Panc1 (cell line): ENCODE measurements at regions not wholly inside any gene's neighbourhood (a gene's known extent, or its start where the extent isn't known, plus 50 kb on each side); places are given as distances from the start of the nearest gene placed in this dataset.

Source experiments
- ATAC-seq: fragments of 200-7000 bp; cut with Tn5 transposase; 2 replicates; pipeline ENCODE4 v1.9.1; 2020; ENCODE audit warnings: mild to moderate bottlenecking, moderate library complexity
- BruUV-seq: library from RNA; stranded (reverse); fragments of 400-500 nt; replicated peaks from 2 replicates; lab custom pipeline; 2021; lab: Mats Ljungman, UMichigan
- CTCF ChIA-PET: fragments of 300-600 bp; sonication (Branson Sonifier 250); formaldehyde crosslinking; loops from one replicate; lab custom pipeline; 2022; ENCODE audit warnings: antibody characterized with exemption; lab: Charles Lee
- POLR2A ChIA-PET: fragments of 300-600 bp; sonication (Branson Sonifier 250); formaldehyde crosslinking; loops from one replicate; lab custom pipeline; 2022; ENCODE audit warnings: antibody characterized with exemption; lab: Charles Lee
- DNase-seq: peaks from one replicate; pipeline ENCODE4 v3.0.0-alpha.2; 2010; ENCODE audit warnings: low read depth, low spot score
- H3K27ac ChIP-seq: 2 replicates; pipeline ENCODE4 v1.5.1; 2011; ENCODE audit warnings: mild to moderate bottlenecking, low read length, inconsistent platforms
- H3K27me3 ChIP-seq: fragments of 200-500 bp; sonication (Bioruptor generic); 2 replicates; pipeline ENCODE4 v1.6.0; 2014; ENCODE audit warnings: low read length, inconsistent platforms; ENCODE audit not compliant: control insufficient read depth, insufficient read depth
- H3K36me3 ChIP-seq: fragments of 200-500 bp; sonication (Bioruptor generic); 2 replicates; pipeline ENCODE4 v1.5.1; 2014; ENCODE audit warnings: inconsistent platforms, mild to moderate bottlenecking, low read length, moderate library complexity; ENCODE audit not compliant: control insufficient read depth, insufficient read depth
- H3K4me1 ChIP-seq: 2 replicates; pipeline ENCODE4 v1.5.1; 2011; ENCODE audit warnings: inconsistent platforms, mild to moderate bottlenecking, low read length, moderate library complexity; ENCODE audit not compliant: control insufficient read depth, insufficient read depth
- H3K4me3 ChIP-seq, 2 experiments: 2 replicates each; pipeline ENCODE4 v1.5.1; 2011 to 2012; ENCODE audit warnings: low read depth in 2 of 2, low read length in 2 of 2, mild to moderate bottlenecking in 2 of 2, inconsistent platforms in 1 of 2, moderate library complexity in 1 of 2
- H3K9me3 ChIP-seq: fragments of 200-500 bp; sonication (Bioruptor generic); 2 replicates; pipeline ENCODE4 v1.5.1; 2014; ENCODE audit warnings: low read depth, mild to moderate bottlenecking, inconsistent platforms, low read length, moderate library complexity; ENCODE audit not compliant: control insufficient read depth, insufficient read depth
- POLR2AphosphoS5 ChIP-seq: IDR thresholded peaks from 2 replicates; pipeline ENCODE4 v1.6.1; 2012; ENCODE audit warnings: mild to moderate bottlenecking, low read depth, low read length, moderate library complexity
- SIN3A ChIP-seq: IDR thresholded peaks from 2 replicates; pipeline ENCODE4 v1.6.1; 2012; ENCODE audit warnings: low read depth, mild to moderate bottlenecking, low read length, moderate library complexity, borderline replicate concordance; ENCODE audit not compliant: insufficient read depth
- TCF7L2 ChIP-seq: IDR thresholded peaks from 2 replicates; pipeline ENCODE4 v1.6.1; 2011; ENCODE audit warnings: mild to moderate bottlenecking, low read depth, low read length, inconsistent platforms
- in situ Hi-C: cut with HindIII; loops from 2 replicates; pipeline ENCODE4 v1.10.0; 2016; ENCODE audit warnings: low sequenced_read_pairs, low pct_unique_long_range_greater_than_20kb
- intact Hi-C: fragments of 100-400 bp; cut with micrococcal nuclease; formaldehyde crosslinking; loops from one replicate; pipeline ENCODE4 v1.10.0; 2022; ENCODE audit not compliant: unreplicated experiment
- TF ChIP-seq, protein P1 (sequence below): fragments of 450-650 bp; IDR thresholded peaks from 2 replicates; pipeline ENCODE4 v1.5.1; 2017; ENCODE audit warnings: mild to moderate bottlenecking
- TF ChIP-seq, protein P2 (sequence below), 2 experiments: IDR thresholded peaks; 2 replicates each; pipeline ENCODE4 v1.6.1; 2011 to 2012; ENCODE audit warnings: low read depth in 2 of 2, control low read depth in 1 of 2, low read length in 1 of 2, mild to moderate bottlenecking in 1 of 2, moderate library complexity in 1 of 2; ENCODE audit not compliant: insufficient read depth in 1 of 2

DNA sequence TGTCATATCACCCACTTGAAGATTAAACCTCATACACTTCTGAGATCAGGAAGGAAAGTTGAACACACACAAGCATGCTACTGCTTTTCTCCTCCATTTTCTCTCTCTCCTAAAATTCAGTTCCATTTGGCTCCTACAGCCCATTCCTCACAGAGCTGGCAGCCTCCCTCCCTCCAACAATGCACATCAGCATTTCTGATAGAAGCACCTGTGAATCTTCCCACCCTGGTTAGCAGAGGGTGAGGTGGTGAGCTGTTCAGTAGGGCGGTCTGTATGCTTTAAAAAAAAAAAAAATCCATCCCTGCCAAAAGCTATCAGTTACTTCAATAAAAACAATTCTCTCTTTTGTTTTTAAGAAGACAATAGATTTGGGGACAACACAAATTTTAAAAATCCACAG is 463.2 kb upstream of the KIF2A start:
- POLR2A ChIA-PET = no interaction called here
- H3K36me3 ChIP-seq = no peaks in the 10 kb centered on the region
- intact Hi-C loops (no loop called here), in situ Hi-C loops (no loop called here)
- ATAC-seq (no peak), DNase-seq (no peak)
- H3K27ac ChIP-seq = no peak overlapping the region
- TF ChIP-seq POLR2AphosphoS5 = no peak
- TF ChIP-seq, protein P1, sequence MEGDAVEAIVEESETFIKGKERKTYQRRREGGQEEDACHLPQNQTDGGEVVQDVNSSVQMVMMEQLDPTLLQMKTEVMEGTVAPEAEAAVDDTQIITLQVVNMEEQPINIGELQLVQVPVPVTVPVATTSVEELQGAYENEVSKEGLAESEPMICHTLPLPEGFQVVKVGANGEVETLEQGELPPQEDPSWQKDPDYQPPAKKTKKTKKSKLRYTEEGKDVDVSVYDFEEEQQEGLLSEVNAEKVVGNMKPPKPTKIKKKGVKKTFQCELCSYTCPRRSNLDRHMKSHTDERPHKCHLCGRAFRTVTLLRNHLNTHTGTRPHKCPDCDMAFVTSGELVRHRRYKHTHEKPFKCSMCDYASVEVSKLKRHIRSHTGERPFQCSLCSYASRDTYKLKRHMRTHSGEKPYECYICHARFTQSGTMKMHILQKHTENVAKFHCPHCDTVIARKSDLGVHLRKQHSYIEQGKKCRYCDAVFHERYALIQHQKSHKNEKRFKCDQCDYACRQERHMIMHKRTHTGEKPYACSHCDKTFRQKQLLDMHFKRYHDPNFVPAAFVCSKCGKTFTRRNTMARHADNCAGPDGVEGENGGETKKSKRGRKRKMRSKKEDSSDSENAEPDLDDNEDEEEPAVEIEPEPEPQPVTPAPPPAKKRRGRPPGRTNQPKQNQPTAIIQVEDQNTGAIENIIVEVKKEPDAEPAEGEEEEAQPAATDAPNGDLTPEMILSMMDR = no peak
- TF ChIP-seq, protein P2, sequence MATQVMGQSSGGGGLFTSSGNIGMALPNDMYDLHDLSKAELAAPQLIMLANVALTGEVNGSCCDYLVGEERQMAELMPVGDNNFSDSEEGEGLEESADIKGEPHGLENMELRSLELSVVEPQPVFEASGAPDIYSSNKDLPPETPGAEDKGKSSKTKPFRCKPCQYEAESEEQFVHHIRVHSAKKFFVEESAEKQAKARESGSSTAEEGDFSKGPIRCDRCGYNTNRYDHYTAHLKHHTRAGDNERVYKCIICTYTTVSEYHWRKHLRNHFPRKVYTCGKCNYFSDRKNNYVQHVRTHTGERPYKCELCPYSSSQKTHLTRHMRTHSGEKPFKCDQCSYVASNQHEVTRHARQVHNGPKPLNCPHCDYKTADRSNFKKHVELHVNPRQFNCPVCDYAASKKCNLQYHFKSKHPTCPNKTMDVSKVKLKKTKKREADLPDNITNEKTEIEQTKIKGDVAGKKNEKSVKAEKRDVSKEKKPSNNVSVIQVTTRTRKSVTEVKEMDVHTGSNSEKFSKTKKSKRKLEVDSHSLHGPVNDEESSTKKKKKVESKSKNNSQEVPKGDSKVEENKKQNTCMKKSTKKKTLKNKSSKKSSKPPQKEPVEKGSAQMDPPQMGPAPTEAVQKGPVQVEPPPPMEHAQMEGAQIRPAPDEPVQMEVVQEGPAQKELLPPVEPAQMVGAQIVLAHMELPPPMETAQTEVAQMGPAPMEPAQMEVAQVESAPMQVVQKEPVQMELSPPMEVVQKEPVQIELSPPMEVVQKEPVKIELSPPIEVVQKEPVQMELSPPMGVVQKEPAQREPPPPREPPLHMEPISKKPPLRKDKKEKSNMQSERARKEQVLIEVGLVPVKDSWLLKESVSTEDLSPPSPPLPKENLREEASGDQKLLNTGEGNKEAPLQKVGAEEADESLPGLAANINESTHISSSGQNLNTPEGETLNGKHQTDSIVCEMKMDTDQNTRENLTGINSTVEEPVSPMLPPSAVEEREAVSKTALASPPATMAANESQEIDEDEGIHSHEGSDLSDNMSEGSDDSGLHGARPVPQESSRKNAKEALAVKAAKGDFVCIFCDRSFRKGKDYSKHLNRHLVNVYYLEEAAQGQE (IDR thresholded peaks at IDR 0.05; ENCODE audit: insufficient read depth in 1 of 2, low read depth in 2 of 2, low read length in 1 of 2) = no peak
- TF ChIP-seq TCF7L2 = no peak
- TF ChIP-seq SIN3A = no peak
- no peaks in the 10 kb centered on the region for H3K9me3 ChIP-seq
- no TSS peak for BruUV-seq
- CTCF ChIA-PET = no interaction called here
- H3K4me3 ChIP-seq = no peak overlapping the region
- H3K4me1 ChIP-seq = no peaks in the 10 kb centered on the region
- peaks cover 2% of the 10 kb centered on the region for H3K27me3 ChIP-seq

DNA sequence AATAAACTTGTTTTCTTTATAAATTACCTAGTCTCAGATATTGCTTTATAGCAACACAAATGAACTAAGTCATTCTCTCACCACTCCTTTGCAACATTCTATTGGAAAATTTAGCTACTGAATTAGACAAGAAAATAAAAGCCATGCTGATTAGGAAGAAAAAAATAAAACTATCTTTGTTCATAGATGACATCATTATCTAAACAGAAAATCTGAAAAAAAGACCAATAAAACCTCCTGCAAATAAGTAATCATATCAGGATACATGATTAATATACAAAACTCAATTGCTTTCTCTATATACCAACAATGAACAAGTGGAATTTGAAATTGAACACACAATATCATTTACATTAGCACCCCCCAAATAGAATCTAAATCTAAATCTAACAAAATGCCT is 455.3 kb upstream of the KIF2A start:
- ATAC-seq (no peak), DNase-seq (no peak)
- TF ChIP-seq SIN3A (no peak), POLR2AphosphoS5 (no peak), TCF7L2 (no peak)
- TF ChIP-seq, protein P1 = no peak
- TF ChIP-seq, protein P2 (IDR thresholded peaks at IDR 0.05; ENCODE audit: insufficient read depth in 1 of 2, low read depth in 2 of 2, low read length in 1 of 2) = no peak
- H3K9me3 ChIP-seq = no peaks in the 10 kb centered on the region
- in situ Hi-C loops (no loop called here), intact Hi-C loops (no loop called here)
- no peak overlapping the region for H3K4me3 ChIP-seq
- H3K27me3 ChIP-seq = no peaks in the 10 kb centered on the region
- ChIA-PET POLR2A (no interaction called here), CTCF (no interaction called here)
- H3K27ac ChIP-seq = no peak overlapping the region
- H3K4me1 ChIP-seq = no peaks in the 10 kb centered on the region
- BruUV-seq = no TSS peak
- H3K36me3 ChIP-seq = no peaks in the 10 kb centered on the region
